ENCODE measurements at regions not wholly inside any gene's neighbourhood (a gene's known extent, or its start where the extent isn't known, plus 50 kb on each side); places are given as distances from the start of the nearest gene placed in this dataset.

DNA sequence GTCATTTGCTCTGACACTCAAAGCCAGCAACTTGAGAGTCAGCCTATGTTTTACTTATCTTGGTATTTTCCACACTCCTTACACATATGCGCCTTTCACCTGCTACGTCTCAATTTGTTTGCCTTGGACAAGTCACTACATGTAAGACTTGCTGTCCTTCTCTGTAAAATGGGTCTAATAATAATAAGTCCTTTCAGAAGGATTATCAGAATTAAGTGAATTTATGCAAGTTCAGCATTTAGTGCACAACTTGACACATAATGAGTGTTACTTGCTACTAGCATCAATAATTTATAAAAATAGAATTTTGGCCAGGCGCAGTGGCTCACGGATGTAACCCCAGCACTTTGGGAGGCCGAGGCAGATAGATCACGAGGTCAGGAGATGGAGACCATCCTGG is 71.1 kb upstream of the UBL3 start:
- no peak for DNase-seq

DNA sequence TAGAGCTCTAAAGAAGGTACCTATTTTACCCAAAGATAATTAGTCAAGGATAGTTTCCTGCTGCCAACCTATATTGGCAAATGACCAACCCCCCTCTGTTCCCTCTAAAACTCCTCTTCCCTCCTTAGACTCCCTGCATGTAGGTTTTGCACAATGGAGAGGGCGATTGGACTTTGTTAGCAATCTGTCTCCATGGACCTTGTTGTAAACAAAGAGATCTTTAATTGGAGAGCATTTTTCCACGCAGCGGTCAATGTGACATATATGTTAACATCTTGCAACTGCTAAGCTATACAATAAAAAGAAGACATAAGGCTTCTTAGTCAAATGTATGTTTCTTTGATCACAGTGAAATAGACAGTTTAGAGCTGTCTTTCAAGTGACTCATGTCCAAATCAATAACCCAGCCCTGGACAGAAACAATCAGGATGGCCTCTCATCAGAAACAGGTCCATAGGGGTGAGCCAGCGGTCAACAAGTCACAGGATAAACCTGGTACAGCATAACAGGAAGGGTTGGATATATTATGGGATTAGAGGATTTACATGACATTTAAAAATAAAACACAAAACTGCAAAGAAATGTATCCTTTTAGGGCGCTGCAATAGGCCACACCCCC is 69.7 kb upstream of the UBL3 start:
- no peak for DNase-seq

DNA sequence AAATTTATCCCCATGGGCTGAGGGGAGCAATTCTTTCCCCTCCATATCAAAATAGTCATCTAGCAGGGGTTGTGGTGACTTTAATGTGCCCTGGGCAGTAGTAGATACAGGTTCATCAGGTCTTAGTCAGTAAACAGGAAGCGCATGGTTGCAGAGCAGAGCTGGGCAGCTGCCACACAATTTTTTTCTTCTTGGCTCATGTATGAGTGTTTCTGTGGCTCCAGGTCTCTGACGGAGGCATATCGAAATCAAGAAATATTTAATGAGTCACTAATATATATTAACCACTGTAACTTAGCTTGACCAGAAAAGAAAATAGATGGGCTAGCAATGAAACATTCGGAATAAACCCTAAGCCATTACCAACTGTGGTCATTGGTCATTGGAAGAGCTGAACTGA is 68.4 kb upstream of the UBL3 start:
- no peak for DNase-seq

DNA sequence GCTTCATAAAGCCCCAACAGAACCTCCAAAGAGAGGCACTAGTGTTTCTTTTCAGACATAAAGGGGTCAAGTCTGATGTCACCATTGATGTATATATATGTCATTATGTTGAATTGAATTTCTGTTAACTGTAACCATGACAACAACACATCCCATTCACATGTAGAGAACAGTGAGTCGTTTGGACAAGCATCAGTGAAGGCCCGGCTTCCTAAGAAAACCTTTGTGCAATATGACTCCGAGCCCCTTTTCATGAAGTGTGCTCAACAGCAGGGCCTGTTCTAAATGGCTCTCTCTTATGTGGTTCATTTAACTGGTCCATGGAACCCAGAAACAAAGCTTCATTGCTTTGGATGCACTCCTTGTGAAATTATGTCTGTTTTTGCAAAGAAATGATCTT is 67.2 kb upstream of the UBL3 start:
- DNase-seq, result no peak

DNA sequence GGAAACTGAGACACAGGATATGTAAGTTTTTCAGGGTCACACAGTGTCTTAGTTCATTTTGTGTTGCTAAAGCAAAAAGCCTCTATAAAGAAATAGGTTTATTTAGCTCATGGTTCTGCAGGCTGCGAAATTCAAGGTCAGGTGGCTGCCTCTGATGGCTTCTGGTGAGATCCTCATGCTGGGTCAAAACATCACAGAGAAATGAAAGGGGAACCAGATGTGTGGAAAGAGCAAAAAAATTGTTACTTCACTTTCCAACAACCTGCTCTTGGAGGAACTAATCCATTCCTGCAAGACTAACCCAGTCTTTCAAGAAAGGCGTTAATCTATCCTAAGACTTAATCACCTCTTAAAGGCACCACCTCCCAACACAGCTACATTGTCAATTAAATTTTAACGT is 64.2 kb upstream of the UBL3 start:
- DNase-seq, result no peak

DNA sequence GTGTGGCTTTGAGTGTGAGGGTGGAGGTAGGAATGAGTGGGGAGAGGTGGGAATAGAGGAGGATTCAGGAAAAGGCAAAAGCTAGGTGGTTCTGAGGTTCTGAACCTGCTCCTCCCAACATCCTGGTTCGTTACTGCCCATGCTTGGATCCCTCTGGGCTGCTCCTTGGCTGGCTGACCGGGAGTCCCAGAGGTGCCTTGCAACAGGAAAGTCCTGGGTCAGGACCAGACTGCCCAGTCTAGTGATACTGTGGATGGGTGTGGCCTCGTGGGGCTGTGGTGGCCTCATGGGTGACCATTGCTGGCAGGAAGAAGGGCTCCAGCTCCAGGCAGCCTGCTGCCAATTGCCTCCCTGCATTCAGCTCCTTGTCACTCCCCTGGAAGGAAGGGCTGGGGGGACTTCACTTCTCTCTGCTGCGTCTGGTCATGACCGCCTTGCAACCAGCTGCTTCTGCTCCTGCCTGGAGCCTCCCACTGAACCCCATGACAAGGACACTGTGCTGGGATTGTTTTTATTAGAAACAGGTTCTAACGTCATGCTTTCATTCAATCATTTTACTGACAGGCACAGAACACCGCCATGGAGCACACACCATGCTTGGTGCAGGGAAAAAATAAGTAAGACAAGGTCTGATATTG is 61.5 kb upstream of the UBL3 start:
- DNase-seq, result no peak

DNA sequence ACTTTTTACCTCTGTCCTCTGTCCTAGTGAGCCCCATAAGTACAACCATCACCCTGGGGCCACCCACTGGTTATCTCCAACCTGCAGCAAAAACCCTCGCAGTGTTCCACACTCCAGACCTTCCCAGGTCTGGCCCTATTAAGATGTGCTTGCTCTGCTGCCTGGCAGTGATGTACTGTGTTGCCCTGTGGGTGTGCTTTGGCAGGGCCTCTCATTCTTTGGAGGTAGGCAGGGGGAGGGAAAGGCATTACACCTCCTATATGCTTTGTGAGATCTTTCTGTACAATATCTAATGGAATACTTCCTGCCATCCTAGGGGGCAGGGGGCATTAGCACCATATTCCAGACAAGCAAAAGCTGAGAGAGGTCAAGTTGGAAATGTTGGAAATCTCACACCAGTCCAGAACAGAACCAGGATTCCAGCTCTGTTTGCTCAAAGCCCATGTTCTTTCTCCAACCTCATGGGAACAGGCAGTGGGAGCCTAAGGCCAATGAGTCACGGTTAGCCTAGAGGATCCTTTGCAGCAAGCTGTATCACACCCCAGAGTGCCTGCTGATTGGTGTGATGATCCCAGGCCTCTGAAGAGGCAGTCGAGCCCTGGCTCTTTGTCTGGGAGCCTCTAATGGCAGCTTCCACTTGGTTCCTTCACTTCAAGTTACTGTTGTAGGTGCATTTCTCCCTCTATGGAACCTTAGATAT is 59.7 kb upstream of the UBL3 start:
- no peak for DNase-seq

DNA sequence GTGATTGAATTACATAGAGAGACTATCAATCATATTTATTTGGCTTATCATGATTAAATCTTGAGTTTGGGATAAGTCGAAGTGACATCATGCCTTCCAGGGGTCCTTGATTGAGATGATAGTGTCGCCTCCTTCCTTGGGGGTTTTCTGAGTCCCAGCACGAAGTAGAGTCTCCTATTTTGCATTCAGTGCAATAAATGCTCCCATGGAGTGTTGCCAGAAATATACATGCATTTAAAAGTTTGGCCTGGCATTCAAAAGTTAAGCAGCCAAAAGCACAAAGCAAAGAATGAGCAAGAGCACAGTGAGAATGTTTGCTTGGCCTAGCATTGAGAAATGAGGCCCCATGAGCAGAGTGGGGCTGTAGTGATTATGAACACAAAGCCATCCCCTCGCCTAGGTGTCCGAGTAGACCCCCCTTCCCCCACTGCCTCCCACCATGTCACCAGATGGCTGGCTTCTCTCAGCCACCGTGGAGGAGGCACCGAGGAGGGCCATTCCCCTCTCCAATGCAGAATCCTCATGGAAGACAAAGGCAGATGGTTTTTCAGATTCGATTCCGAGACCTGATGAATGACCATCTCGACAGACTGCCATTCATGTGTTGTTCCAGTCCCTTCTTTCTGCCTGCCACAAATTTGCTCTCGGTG is 58.8 kb upstream of the UBL3 start:
- no peak for DNase-seq

DNA sequence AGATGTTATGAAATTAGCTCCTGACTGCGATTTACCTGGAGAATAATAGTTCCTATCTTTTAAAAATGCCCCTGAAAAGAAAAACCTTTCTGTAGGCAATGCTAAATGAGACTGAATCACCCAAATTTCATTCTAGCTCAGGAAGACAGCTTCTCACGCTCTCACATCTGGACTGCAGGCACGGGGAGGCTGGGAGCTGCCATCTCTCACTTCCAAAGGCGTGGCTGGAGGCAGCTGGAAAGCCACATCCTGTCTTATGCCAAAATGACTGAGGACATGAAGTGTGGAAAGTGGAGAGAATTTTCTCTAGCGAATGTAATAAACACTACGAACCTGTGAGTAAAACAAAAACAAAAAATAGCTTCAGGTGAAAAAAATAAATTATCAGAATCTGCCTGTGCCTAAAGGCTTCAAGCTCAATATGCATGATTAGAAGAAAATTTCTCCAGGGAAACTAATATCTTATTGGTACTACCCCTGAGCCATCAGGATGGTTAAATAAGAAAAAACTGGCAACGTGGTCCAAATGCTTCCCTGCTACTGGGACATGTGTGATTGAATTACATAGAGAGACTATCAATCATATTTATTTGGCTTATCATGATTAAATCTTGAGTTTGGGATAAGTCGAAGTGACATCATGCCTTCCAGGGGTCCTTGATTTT is 58.1 kb upstream of the UBL3 start:
- DNase-seq, result no peak

DNA sequence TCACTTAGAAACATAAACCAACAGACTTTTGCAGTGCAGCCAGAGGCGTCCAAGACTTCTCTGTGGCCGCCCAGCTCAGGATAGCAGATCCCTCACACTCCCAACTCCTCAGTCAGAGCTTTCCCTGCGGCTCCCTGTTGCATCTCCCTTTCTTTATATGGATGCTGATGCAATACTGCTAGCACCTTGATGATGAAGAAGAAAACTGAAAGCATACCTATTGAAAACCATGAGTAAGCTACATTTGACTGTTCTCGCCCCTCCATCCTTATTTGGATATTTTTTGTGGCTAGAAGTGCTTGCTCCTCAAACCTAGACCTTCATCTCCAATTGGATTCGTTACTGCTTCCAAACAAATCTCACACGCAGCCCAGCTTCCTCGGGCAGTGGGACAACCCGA is 57.3 kb upstream of the UBL3 start:
- no peak for DNase-seq

DNA sequence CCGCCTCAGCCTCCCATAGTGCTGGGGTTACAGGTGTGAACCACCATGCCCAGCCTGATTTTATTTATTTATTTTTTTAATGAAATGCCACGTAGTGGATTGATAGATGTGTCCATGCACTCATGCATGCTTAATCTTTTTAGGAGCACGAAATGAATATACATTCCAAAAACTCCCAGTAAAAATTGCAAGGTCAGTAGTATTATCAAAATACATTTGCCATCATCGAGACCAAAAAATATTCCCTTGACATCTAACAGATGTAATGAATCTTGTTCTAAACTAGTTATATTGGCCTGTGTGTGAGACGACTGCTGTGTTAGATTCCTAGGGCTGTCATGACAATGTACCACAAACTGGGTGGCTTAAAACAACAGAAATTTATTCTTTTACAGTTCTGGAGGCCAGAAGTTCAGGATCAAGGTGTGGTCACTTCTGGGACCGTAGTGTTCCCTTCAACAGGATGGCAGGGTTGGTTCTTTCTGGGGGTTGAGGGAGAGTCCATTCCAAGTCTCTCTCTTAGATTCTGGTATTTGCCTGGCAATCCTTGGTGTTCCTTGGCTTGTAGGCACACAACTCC is 56.1 kb upstream of the UBL3 start:
- no peak for DNase-seq

DNA sequence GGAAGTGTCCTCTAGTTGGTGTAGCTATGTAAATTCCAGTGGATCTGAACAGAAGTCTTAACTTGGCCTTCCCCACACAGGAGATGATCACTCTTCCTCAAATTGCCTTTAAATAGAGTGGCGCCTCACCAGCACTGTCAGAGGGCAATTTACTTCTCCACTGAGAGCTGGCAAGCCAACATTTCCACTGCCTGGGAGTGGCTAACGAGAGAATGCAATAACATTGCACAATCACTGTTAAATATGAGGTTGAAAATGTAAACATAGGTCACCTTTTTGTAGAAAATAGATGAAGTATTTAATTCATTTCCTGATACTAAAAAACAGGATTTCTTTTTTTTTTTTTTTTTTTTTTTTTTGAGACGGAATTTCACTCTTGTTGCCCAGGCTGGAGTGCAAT is 55.4 kb upstream of the UBL3 start:
- no peak for DNase-seq

DNA sequence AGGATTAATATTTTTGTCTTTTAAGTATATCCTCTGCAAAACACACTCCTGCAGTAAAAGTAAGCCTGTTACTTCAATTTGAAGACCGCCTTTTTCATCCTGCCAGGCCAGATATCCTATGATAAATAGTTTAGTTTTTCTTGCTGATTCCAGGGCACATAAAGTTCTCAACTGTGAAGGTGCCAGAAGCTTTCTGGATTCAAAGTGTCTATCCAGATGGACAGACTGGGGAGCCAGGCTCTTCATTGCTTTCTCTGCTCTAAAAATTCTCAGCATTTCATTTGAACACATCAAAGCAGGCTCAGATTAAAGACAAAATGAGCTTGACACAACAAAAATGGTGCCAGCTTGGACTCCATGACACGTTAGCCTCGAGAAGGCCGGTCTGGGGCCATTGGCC is 53.6 kb upstream of the UBL3 start:
- DNase-seq, result no peak

DNA sequence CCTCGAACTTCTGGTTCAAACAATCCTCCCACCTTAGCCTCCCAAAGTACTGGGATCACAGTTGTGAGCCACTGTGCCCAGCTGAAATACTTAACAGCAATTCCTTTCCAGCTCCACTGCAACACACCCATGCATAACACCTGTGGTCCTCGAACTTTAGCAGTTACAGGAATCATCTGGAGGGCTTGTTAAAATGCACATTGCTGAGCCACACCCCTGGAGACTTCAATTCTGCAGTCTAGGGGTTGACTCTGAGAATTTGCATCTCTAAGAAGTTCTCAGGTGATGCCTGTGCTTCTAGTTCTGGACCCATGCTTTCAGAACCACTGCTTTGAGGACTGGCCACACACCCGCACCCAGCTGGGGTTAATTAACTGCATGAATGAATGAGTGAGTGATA is 53.1 kb upstream of the UBL3 start:
- no peak for DNase-seq

DNA sequence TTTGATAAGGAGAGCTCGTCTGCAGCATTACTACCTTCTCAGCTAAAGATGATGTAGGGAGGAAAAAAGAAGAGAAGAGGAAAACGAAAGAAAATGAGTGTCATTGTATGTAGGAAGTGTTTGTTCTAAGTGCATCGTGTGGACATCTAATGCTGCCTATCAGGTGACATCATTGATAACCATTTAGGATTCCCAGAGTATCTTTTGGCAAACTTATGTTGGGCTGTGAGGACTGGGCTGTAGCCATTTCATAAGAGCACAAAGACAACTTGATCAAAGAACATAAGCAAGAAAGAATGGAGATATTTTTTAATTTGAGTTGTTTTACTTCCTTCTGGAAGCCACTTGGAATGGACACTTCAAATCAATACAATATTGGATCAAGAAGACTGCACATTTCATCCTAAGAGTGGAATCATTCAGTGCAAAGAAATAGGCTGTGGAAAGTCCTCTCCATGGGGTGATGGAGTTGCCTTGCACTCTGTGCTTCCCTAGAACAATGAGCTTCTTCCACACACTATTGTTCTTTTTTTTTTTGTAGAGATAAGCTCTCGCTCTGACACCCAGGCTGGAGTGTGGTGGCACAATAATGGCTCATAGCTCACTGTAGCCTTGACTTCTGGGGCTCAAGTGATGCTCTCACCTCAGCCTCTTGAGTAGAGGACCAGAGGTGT is 52.4 kb upstream of the UBL3 start:
- no peak for DNase-seq

DNA sequence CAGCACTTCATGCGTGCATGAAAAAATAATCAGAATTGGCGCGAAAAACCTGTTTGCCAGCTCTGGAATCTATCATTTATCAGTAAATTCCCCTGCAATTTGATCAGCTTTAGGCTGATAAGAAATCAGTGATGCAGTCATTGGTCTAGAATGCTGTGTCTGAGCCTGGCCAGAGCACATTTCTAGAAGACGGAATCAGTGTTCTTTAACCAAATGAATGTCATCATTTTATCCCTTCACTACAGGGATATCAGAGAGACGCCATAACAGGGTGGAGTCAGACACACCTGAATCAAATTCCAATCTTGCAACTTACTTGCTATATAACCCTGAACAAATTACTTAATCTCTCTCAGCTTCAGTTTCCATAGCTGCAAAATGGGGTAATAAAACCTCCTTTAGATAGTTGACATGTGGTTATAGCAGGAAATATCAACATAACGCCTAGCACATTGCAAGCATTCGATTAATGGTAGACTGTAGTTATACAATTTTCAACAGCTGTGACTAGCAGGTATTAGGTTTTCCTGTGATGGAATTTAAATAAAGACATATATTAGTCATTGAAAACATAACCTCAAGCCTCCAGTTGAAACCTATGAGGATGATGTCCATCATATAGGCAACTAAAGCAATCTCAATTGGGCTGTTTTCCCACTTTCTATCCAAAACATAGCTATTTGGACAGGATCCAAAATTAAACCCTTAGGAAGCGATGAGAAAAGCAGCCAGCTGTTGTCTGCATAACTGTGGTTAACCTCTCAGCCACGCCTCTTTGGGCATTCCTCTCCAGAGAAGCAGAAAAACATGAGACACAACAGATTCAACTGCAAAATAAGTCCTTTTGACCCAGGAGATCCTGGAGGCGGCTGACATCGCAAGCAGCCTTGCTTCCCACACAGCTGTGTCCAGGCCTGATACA is 51.6 kb upstream of the UBL3 start:
- DNase-seq, result no peak
